Neural crest cell (in vitro differentiated cells): ENCODE measurements at regions not wholly inside any gene's neighbourhood (a gene's known extent, or its start where the extent isn't known, plus 50 kb on each side); places are given as distances from the start of the nearest gene placed in this dataset.

ENCODE experiments used
- DNase-seq: peaks from one replicate; pipeline ENCODE4 v3.0.0; 2021; ENCODE audit warnings: low read depth, mixed read lengths, low spot score
- H3K27ac Mint-ChIP-seq: one replicate; pipeline ENCODE4 v1.8.0; 2021; ENCODE audit warnings: mild to moderate bottlenecking, mixed read lengths; ENCODE audit not compliant: unreplicated experiment
- H3K27me3 Mint-ChIP-seq: 2 replicates; pipeline ENCODE4 v1.8.0; 2021; ENCODE audit warnings: low read depth, mild to moderate bottlenecking, mixed read lengths
- H3K36me3 Mint-ChIP-seq: 2 replicates; pipeline ENCODE4 v1.8.0; 2021; ENCODE audit warnings: low read depth, mild to moderate bottlenecking, mixed read lengths
- H3K4me1 Mint-ChIP-seq: 2 replicates; pipeline ENCODE4 v1.8.0; 2021; ENCODE audit warnings: mixed read lengths
- H3K4me3 Mint-ChIP-seq: one replicate; pipeline ENCODE4 v1.8.0; 2021; ENCODE audit warnings: mild to moderate bottlenecking, mixed read lengths
- H3K9me3 Mint-ChIP-seq: 2 replicates; pipeline ENCODE4 v1.8.0; 2021; ENCODE audit warnings: mixed read lengths
- CTCF ChIP-seq: fragments of 200-600 bp; sonication (generic); conservative IDR thresholded peaks from 2 replicates; pipeline ENCODE4 v1.5.0; 2021; ENCODE audit warnings: antibody characterized with exemption, mild to moderate bottlenecking

GRCh38 chrX:149114001-149114400 lies 391.1 kb downstream of the IDS start:
- H3K4me3 Mint-ChIP-seq: no peak overlapping the region
- H3K27ac Mint-ChIP-seq: no peak overlapping the region
- H3K9me3 Mint-ChIP-seq: peaks cover 22% of the 10 kb centered on the region
- no peak for DNase-seq
- no peaks in the 10 kb centered on the region for H3K4me1 Mint-ChIP-seq
- TF ChIP-seq CTCF: no peak
- H3K27me3 Mint-ChIP-seq: no peaks in the 10 kb centered on the region
- peaks cover 10% of the 10 kb centered on the region for H3K36me3 Mint-ChIP-seq

DNA sequence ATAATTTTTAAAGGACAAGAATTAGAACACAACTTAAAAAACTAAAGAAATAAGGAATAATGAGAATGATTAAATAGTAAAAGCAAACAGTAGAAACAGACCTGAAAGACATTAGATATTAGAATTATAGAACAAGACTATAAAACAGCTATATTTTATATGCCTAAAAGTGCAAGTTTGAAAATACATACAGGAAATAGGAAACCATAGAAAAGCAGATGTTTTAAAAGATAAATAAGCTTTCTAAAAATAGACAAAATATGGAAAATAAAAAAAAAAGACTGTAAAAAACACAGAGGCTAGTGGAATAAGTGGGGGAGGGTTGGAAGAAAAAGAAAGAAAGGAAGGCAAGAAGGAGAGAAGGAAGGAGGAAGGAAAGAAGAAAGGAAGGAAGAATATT lies 407.3 kb downstream of the IDS start:
- no peaks in the 10 kb centered on the region for H3K4me1 Mint-ChIP-seq
- peaks cover 12% of the 10 kb centered on the region for H3K9me3 Mint-ChIP-seq
- H3K27ac Mint-ChIP-seq: no peak overlapping the region

DNA sequence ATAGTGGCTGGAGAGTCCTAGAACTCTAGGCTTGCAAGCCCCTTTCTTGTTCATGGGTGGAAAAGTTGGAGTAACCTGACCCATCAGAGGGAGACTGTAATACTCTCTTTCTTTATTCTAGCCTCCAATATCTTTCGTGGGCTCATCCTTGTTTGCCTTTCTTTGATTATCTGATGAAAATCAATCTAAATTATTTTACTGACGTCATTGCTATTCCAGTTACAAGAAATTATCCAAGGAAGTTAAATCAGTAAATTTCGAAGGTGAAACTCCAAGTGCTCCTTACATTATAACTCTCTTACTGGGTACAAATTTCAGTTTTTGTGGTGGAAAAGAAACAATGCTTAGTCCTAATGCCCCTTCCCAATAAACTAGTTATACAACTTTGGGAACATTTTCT lies 412.9 kb downstream of the IDS start:
- Mint-ChIP-seq H3K4me3 (no peak overlapping the region), H3K36me3 (no peaks in the 10 kb centered on the region), H3K9me3 (peaks cover 13% of the 10 kb centered on the region), H3K27ac (no peak overlapping the region), H3K4me1 (no peaks in the 10 kb centered on the region), H3K27me3 (no peaks in the 10 kb centered on the region)
- no peak for DNase-seq
- no peak for TF ChIP-seq CTCF

More for the DNA sequence above, 407.3 kb downstream of the IDS start:
- no peak for TF ChIP-seq CTCF
- Mint-ChIP-seq H3K27me3 (no peaks in the 10 kb centered on the region), H3K36me3 (no peaks in the 10 kb centered on the region), H3K4me3 (no peak overlapping the region)
- DNase-seq: no peak

- TF ChIP-seq CTCF: no peak
- DNase-seq: no peak
- no peak overlapping the region for H3K27ac Mint-ChIP-seq
- H3K9me3 Mint-ChIP-seq: peaks cover 8% of the 10 kb centered on the region
- H3K4me3 Mint-ChIP-seq: no peak overlapping the region
- H3K36me3 Mint-ChIP-seq: no peaks in the 10 kb centered on the region
- no peaks in the 10 kb centered on the region for H3K27me3 Mint-ChIP-seq
- H3K4me1 Mint-ChIP-seq: no peaks in the 10 kb centered on the region
Observed at GRCh38 chrX:149079805-149080406, 425.2 kb downstream of the IDS start.

DNA sequence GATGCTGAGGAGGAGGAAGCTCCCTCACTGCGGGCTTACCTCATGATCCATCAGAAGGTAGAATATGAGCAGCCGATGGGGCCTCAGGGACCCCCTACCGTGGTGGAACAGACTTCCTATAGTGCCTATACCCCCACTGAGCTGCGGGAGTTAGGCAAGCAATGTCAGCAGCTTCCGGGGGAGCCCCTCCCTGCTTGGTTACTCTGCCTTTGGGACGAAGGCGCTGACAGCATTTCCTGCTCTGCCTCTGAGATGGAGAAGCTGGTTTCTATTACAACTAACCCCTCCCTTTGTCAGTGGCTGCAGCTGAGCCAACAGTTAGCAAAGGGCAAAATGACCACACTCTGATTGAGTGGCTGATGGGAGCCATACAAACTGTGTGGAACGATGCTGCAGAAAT lies 430.7 kb downstream of the IDS start:
- no peaks in the 10 kb centered on the region for H3K36me3 Mint-ChIP-seq
- no peak for DNase-seq
- peaks cover 4% of the 10 kb centered on the region for H3K4me1 Mint-ChIP-seq
- no peaks in the 10 kb centered on the region for H3K9me3 Mint-ChIP-seq
- peak overlapping the region; percentile 14 for H3K27ac Mint-ChIP-seq
- no peak overlapping the region for H3K4me3 Mint-ChIP-seq
- H3K27me3 Mint-ChIP-seq: no peaks in the 10 kb centered on the region
- TF ChIP-seq CTCF: no peak
